Astrocyte (in vitro differentiated cells and primary cell): ENCODE measurements at regions not wholly inside any gene's neighbourhood (a gene's known extent, or its start where the extent isn't known, plus 50 kb on each side); places are given as distances from the start of the nearest gene placed in this dataset.

Experiments
- CTCF ChIP-seq: IDR thresholded peaks from 2 replicates; pipeline ENCODE4 v1.5.1; 2011; ENCODE audit warnings: low read depth, mild to moderate bottlenecking, inconsistent platforms, low read length, moderate library complexity; ENCODE audit not compliant: insufficient read depth
- EZH2 ChIP-seq: IDR thresholded peaks from 2 replicates; pipeline ENCODE4 v1.6.1; 2012; ENCODE audit warnings: mild to moderate bottlenecking, low read length, inconsistent platforms; ENCODE audit not compliant: insufficient read depth

GRCh38 chr7:54483523-54483922 is 58.7 kb upstream of the VSTM2A start:
- TF ChIP-seq CTCF, result no peak
- TF ChIP-seq EZH2, result no peak
